Ovary (tissue), 7 donors: ENCODE measurements at regions not wholly inside any gene's neighbourhood (a gene's known extent, or its start where the extent isn't known, plus 50 kb on each side); places are given as distances from the start of the nearest gene placed in this dataset.

Experiments
- DNase-seq, 5 donors: peaks; one replicate each; pipeline ENCODE4 v3.0.0-alpha.2; 2019 to 2020
- H3K27ac ChIP-seq, 2 donors: fragments of 200-600 bp; one replicate each; pipeline versions ENCODE4 v1.5.1 to v1.8.0; 2019 to 2022
- H3K27me3 ChIP-seq: fragments of 200-600 bp; one replicate; pipeline ENCODE4 v1.8.0; 2022
- H3K36me3 ChIP-seq: fragments of 200-600 bp; sonication (generic); one replicate; pipeline ENCODE4 v1.5.1; 2019
- H3K4me1 ChIP-seq: one replicate; pipeline ENCODE4 v1.8.1; 2013; ENCODE audit warnings: mild to moderate bottlenecking, moderate library complexity; ENCODE audit not compliant: insufficient read depth
- H3K4me3 ChIP-seq: fragments of 200-600 bp; sonication (generic); one replicate; pipeline ENCODE4 v1.5.1; 2017
- H3K9me3 ChIP-seq, 2 donors: fragments of 200-600 bp in 1 of 2; sonication (generic) in 1 of 2; one replicate each; pipeline versions ENCODE4 v1.5.1 to v1.8.1; 2013 to 2019; ENCODE audit warnings: mild to moderate bottlenecking in 1 of 2, moderate library complexity in 1 of 2
- CTCF ChIP-seq, 3 donors: fragments of 450-650 bp in 2 of 3; fragments of 200-600 bp in 1 of 3; IDR thresholded peaks; one replicate each; pipeline versions ENCODE4 v1.5.1 to v1.8.0; 2016 to 2022; ENCODE audit warnings: antibody characterized with exemption in 3 of 3, mild to moderate bottlenecking in 1 of 3
- EP300 ChIP-seq: sonication (generic); formaldehyde crosslinking; IDR thresholded peaks from one replicate; pipeline ENCODE4 v1.6.1; 2017; ENCODE audit warnings: antibody characterized with exemption
- POLR2A ChIP-seq: fragments of 450-650 bp; IDR thresholded peaks from one replicate; pipeline ENCODE4 v1.6.1; 2017; ENCODE audit warnings: antibody characterized with exemption, mild to moderate bottlenecking, moderate library complexity
- WGBS, 3 donors: extraction: QIAGEN DNeasy Blood & Tissue Kit in 1 of 3; methylation state at CpG; one replicate each; pipeline versions ENCODE4 v1.1.5 to v1.1.7; 2013 to 2017; 5-methylcytosine and 5-hydroxymethylcytosine counted together
- intact Hi-C, 4 donors: fragments of 100-400 bp; cut with DNase I; formaldehyde crosslinking; loops; one replicate each; pipeline versions ENCODE4 v1.11.0 to v1.15.1; 2022 to 2023
- donor health status: DM: no; HTN: no; CAD: no; lungs with moderate emphysema.
- donor health status: DM: no; HTN: no; CAD: no.
- donor health status: Bipolar disorder and iron deficiency.
- donor health status: DM: no; HTN: no; CAD: no.
- donor health status: DM: yes; HTN: yes; CAD: no.

- intact Hi-C loops: no loop called here
- no peaks in the 10 kb centered on the region for H3K9me3 ChIP-seq
- H3K27ac ChIP-seq: no peak overlapping the region
- H3K27me3 ChIP-seq: no peaks in the 10 kb centered on the region
- H3K4me3 ChIP-seq: no peak overlapping the region
- WGBS, 3 donors: 54 to 78% (median 68%) methylated on average over 1 of the region's 1 CpG
- H3K4me1 ChIP-seq: no peaks in the 10 kb centered on the region
- no peak for DNase-seq
- H3K36me3 ChIP-seq: no peaks in the 10 kb centered on the region
- no peak for TF ChIP-seq POLR2A
- TF ChIP-seq CTCF (IDR thresholded peaks at IDR 0.05): no peak
- TF ChIP-seq EP300: no peak
These were observed 63.7 kb upstream of the DHX40 start for GRCh38 chr17:59501690-59502089.

GRCh38 chr17:59502800-59503199 is 62.6 kb upstream of the DHX40 start:
- no peak for DNase-seq
- Histone ChIP-seq H3K27me3 (no peaks in the 10 kb centered on the region), H3K4me3 (no peak overlapping the region), H3K27ac (no peak overlapping the region), H3K36me3 (no peaks in the 10 kb centered on the region), H3K9me3 (no peaks in the 10 kb centered on the region), H3K4me1 (no peaks in the 10 kb centered on the region)
- intact Hi-C loops: no loop called here
- TF ChIP-seq CTCF (IDR thresholded peaks at IDR 0.05) (no peak), EP300 (no peak), POLR2A (no peak)

DNA sequence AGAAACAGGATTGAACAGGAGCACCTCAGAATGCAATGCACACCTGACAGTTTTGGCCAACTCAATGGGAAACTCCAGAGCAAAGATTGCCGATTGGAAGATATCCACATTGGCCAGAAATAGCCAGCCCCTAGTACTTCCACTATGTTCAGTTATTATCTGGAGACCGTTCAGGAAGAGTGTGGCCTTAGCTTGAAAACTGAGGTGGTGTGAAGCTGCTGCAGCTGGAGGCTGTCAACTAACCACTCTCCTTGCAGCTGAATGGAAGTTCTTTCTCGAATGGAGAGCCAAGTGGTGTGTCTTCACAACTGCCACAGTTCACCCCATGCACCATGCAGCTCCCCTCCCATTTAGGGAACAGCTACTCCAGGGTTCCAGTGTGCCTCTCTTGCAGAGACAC is 61.9 kb upstream of the DHX40 start:
- H3K27ac ChIP-seq: no peak overlapping the region
- H3K4me3 ChIP-seq: no peak overlapping the region
- intact Hi-C loops: no loop called here
- no peak for DNase-seq
- H3K36me3 ChIP-seq: no peaks in the 10 kb centered on the region
- TF ChIP-seq EP300 (no peak), CTCF (IDR thresholded peaks at IDR 0.05) (no peak), POLR2A (no peak)
- H3K4me1 ChIP-seq: no peaks in the 10 kb centered on the region
- H3K27me3 ChIP-seq: no peaks in the 10 kb centered on the region
- H3K9me3 ChIP-seq: no peaks in the 10 kb centered on the region
- WGBS, 3 donors: 56 to 63% (median 61%) methylated on average over 3 of the region's 3 CpGs

DNA sequence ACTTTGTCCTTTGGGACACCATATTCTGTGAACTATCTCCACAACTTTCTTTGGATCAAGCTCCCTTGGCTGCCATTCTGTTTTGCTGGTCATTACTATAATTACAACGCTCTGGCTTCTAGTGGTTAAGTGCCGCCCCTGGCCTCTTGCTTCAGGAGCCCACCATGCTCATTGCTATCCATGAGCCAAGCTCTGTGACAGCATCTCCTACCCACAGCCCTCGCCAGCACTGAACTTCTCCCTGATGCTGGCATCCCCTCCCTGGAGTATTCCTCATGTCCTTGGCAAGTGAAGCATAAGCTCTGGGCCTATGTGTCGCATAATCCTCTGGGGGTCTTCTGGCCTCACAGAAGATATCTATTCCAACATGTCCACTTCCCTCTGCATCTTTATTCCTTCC is 60.6 kb upstream of the DHX40 start:
- no peak for DNase-seq
- Histone ChIP-seq H3K36me3 (no peaks in the 10 kb centered on the region), H3K27ac (no peak overlapping the region), H3K4me3 (no peak overlapping the region), H3K9me3 (no peaks in the 10 kb centered on the region), H3K27me3 (no peaks in the 10 kb centered on the region), H3K4me1 (no peaks in the 10 kb centered on the region)
- 92 to 95% (median 94%) methylated on average over 4 of the region's 4 CpGs for WGBS, 3 donors
- no peak for TF ChIP-seq POLR2A
- no peak for TF ChIP-seq EP300
- TF ChIP-seq CTCF (IDR thresholded peaks at IDR 0.05): no peak
- intact Hi-C loops: no loop called here
